GM23338 (cell line): ENCODE measurements at regions not wholly inside any gene's neighbourhood (a gene's known extent, or its start where the extent isn't known, plus 50 kb on each side); places are given as distances from the start of the nearest gene placed in this dataset.

Experiments used
- CREB1 ChIP-seq: fragments of 250-450 bp; sonication (Bioruptor Pico); IDR thresholded peaks from 2 replicates; pipeline ENCODE4 v1.5.0; 2020; ENCODE audit warnings: low read depth, mild to moderate bottlenecking, moderate library complexity
- CTCF ChIP-seq, 2 experiments: fragments of 200-600 bp in 1 of 2; sonication (generic) in 1 of 2; conservative IDR thresholded peaks; 2 replicates each; pipeline versions ENCODE4 v1.5.1 to v1.6.1; 2016 to 2017; ENCODE audit warnings: antibody characterized with exemption in 2 of 2, low read depth in 2 of 2, mild to moderate bottlenecking in 2 of 2, moderate library complexity in 1 of 2
- ETS1 ChIP-seq: IDR thresholded peaks from 2 replicates; pipeline ENCODE4 v1.6.1; 2016; ENCODE audit warnings: antibody characterized with exemption
- EZH2 ChIP-seq: fragments of 200-600 bp; sonication (generic); IDR thresholded peaks from one replicate; pipeline ENCODE4 v1.8.0; 2017; ENCODE audit warnings: antibody characterized with exemption, mild to moderate bottlenecking, low read depth; ENCODE audit not compliant: unreplicated experiment
- EZH2phosphoT487 ChIP-seq: fragments of 200-600 bp; sonication (generic); IDR thresholded peaks from one replicate; pipeline ENCODE4 v1.8.1; 2018; ENCODE audit warnings: antibody characterized with exemption; ENCODE audit not compliant: unreplicated experiment
- POLR2AphosphoS5 ChIP-seq: IDR thresholded peaks from 2 replicates; pipeline ENCODE4 v1.6.1; 2016; ENCODE audit warnings: antibody characterized with exemption, low read depth
- REST ChIP-seq: IDR thresholded peaks from one replicate; pipeline ENCODE4 v1.6.1; 2018; ENCODE audit warnings: antibody characterized with exemption; ENCODE audit not compliant: unreplicated experiment
- ZNF331 ChIP-seq: fragments of 250-450 bp; sonication (Bioruptor Pico); IDR thresholded peaks from 2 replicates; pipeline ENCODE4 v1.5.0; 2020; ENCODE audit warnings: low read depth, mild to moderate bottlenecking, moderate library complexity
- ZNF462 ChIP-seq: fragments of 250-450 bp; sonication (Bioruptor Pico); IDR thresholded peaks from 2 replicates; pipeline ENCODE4 v1.5.0; 2020; ENCODE audit warnings: mild to moderate bottlenecking, moderate library complexity

GRCh38 chr12:46533723-46534122, 161.2 kb upstream of the SLC38A2 start:
- TF ChIP-seq CREB1: no peak
- TF ChIP-seq CTCF (conservative IDR thresholded peaks at IDR 0.05; ENCODE audit: low read depth in 2 of 2): no peak
- no peak for TF ChIP-seq EZH2
- no peak for TF ChIP-seq POLR2AphosphoS5
- TF ChIP-seq REST: no peak
- TF ChIP-seq ETS1: no peak
- TF ChIP-seq EZH2phosphoT487: no peak
- no peak for TF ChIP-seq ZNF331 (CRISPR knock-in tag)
- no peak for TF ChIP-seq ZNF462 (CRISPR knock-in tag)
